ENCODE measurements at regions not wholly inside any gene's neighbourhood (a gene's known extent, or its start where the extent isn't known, plus 50 kb on each side); places are given as distances from the start of the nearest gene placed in this dataset.

DNA sequence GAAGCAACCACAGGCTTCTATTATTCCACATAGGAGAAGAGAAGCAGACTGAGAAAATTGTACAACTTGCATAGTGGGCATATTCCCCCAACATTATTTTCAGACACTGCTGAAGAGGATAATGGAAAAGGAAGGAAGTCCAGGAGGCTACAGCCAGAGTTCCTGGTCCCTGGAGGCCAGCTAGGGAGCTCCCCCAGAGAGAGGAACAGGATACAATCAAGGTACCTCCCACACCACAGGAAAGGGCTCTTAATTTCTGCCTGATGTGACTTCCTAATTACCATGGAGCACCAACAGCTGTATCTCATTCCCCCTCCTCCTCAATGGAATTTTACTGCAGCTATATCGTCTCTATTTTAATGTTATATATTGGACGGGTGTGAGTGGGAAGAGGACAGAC is 594.3 kb upstream of the NRSN1 start:
- TF ChIP-seq, protein P1, sequence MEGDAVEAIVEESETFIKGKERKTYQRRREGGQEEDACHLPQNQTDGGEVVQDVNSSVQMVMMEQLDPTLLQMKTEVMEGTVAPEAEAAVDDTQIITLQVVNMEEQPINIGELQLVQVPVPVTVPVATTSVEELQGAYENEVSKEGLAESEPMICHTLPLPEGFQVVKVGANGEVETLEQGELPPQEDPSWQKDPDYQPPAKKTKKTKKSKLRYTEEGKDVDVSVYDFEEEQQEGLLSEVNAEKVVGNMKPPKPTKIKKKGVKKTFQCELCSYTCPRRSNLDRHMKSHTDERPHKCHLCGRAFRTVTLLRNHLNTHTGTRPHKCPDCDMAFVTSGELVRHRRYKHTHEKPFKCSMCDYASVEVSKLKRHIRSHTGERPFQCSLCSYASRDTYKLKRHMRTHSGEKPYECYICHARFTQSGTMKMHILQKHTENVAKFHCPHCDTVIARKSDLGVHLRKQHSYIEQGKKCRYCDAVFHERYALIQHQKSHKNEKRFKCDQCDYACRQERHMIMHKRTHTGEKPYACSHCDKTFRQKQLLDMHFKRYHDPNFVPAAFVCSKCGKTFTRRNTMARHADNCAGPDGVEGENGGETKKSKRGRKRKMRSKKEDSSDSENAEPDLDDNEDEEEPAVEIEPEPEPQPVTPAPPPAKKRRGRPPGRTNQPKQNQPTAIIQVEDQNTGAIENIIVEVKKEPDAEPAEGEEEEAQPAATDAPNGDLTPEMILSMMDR (IDR thresholded peaks at IDR 0.05; ENCODE audit: extremely low read depth, missing control alignments), result no peak
- no peak for DNase-seq (ENCODE audit: low spot score)

DNA sequence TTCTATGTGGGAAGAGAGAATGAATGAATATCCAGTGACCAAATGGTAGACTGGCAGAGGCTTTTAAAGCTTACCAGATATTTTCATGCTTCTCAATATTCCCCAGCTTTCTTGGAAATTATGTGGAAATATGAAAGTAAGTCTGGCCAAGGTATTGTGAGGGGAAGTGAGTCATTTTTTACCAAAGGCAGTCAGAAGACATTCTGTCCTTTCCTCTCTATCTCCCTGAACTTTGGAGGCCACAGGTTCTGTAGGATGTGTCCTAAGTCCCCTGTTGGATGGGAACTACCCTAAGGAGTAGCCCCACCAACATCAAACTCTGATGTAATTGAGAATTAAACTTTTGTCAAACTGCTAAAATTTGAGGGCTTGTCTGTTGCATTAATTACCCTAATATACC is 593.8 kb upstream of the NRSN1 start:
- no peak for DNase-seq (ENCODE audit: low spot score)
- TF ChIP-seq, protein P1 (IDR thresholded peaks at IDR 0.05; ENCODE audit: extremely low read depth, missing control alignments), result no peak

DNA sequence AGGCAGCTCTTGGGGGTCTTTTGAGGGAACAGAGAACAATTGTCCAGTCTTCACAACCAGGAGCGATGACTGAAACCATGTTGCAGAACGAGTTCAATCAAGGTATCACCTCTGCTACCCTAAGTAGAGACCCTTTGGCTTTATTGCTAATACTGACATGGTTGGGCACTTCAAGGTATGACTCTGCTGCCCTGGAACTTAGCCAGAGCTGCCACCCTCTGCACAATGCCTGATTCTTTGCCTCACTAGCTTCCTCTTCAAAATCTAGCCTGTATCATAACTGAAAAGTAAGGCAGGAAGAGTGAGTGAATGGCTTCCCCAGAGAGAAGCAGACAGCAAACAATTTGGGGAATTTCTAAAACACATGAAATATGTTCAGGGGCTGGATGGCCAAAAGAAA is 592.7 kb upstream of the NRSN1 start:
- TF ChIP-seq, protein P1 (IDR thresholded peaks at IDR 0.05; ENCODE audit: extremely low read depth, missing control alignments), result no peak
- no peak for DNase-seq (ENCODE audit: low spot score)

DNA sequence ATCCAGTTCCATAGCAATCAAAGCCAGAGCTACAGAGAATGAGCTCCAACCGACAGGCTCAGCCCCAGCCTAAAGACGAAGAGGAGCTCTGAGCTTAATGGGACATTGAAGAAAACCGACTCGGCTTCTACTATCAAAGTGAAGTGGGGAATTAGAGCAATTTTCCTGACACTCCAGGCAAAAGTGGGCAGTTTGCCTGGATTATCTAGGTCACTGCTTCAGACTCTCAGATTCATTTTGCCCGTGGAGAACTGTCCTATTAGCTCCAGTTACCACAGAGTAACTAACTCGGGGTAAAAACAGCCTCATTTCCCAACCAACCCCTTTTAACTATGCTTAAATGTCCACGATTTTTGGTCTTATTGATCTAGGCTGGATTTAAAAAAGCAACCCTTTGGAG is 592.1 kb upstream of the NRSN1 start:
- no peak for DNase-seq (ENCODE audit: low spot score)
- TF ChIP-seq, protein P1 (IDR thresholded peaks at IDR 0.05; ENCODE audit: extremely low read depth, missing control alignments), result no peak

DNA sequence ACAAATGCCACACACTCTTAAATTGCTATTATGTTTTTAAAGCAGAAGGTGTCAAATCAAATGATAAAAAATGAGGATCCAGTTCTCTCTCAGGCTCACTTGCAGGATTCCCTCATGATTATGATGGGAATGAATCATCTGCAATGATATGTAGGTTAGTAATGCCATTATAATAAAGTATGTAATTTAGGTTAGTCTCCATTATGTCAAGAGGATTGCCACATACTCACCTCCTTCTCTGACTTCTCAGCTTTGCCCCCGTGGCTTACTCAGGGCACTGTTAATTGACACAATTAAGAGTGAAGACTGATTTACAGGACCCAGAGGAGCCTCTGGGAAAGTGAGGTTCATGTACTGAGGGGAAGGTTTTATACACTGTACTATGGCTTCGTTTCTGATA is 591.7 kb upstream of the NRSN1 start:
- no peak for DNase-seq (ENCODE audit: low spot score)

DNA sequence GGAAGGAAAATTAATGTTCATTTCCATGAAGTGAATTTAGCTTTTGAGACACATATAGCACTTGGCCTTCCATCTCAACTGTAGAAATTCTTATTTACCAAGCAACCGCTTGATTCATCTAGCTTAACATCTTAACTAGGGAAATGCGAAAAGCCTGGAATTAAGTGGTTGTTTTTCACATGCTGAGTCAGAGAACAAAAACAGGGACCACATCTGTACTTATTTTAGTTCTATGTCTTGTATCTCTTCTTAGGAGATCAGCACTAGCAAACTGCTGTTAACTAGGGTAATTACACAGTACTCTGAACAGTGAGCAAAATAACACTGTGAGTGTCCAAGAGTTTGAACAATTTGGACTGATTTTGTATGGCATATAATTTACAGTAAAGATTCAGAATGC is 590.9 kb upstream of the NRSN1 start:
- TF ChIP-seq, protein P1 (IDR thresholded peaks at IDR 0.05; ENCODE audit: extremely low read depth, missing control alignments), result no peak
- no peak for DNase-seq (ENCODE audit: low spot score)

More for the DNA sequence above, 591.7 kb upstream of the NRSN1 start:
- TF ChIP-seq, protein P1 (IDR thresholded peaks at IDR 0.05; ENCODE audit: extremely low read depth, missing control alignments), result no peak

DNA sequence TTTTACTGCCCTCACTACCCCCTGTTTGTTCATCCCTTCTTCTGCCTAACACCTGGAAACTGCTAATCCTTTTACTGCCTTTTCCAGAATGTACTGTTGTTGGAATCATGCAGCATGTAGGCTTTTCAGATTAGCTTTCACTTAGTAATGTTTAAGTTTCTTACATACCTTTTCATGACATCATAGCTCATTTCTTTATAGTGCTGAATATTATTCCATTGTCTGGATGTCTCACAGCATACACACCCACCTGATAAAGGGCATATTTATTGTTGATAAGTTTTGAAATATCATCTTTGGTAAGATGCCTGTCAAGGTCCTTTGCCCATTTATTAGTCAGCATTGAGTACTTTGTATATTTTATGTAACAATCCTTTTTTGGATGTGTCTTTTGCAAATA is 588.2 kb upstream of the NRSN1 start:
- TF ChIP-seq, protein P1 (IDR thresholded peaks at IDR 0.05; ENCODE audit: extremely low read depth, missing control alignments), result no peak
- no peak for DNase-seq (ENCODE audit: low spot score)
